ENCODE measurements at regions not wholly inside any gene's neighbourhood (a gene's known extent, or its start where the extent isn't known, plus 50 kb on each side); places are given as distances from the start of the nearest gene placed in this dataset.
"Not testable (repeated sequence)": the region's sequence is repeated elsewhere in the genome, so short reads cannot be mapped to it uniquely, and the experiment has no call there.

DNA sequence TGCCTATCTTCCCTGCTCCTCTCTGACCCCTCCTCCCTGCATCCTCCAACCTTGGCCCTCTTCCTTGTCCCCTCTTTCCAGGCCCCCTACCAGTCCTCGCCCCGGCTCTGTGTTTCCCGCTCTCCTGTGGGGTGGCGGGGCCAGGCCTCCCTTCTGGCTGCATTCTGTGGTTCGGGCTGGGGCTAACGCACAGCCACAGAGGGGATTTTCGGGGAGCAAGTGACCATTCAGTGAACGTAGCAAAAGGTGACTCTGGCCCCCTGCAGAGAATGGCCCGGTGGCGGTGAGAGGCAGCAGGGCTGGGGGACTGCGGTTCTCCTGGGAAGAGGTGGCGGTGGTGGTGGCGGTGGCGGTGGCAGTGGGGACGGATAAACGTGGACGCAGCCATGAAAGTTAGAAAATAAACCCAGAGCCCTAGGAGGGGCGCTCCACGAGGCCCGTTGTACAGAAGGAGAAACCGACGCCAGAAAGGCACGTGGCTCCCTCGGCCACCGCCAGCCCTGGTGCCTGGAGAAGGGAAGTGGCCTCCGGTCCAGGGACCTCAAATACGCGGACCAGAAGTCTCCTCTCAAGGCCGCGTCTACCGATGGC, 269.6 kb downstream of the ADGRD1 start:
- Mint-ChIP-seq H3K27ac (no peak overlapping the region), H3K9me3 (peaks cover 35% of the 10 kb centered on the region), H3K4me3 (no peak overlapping the region), H3K36me3 (ENCODE audit: low read depth) (no peaks in the 10 kb centered on the region), H3K4me1 (ENCODE audit: low read depth) (no peaks in the 10 kb centered on the region), H3K27me3 (ENCODE audit: insufficient read depth) (0 out of 2 replicates have a peak, but pooled peaks cover 1% of the 10 kb centered on the region)
- no peak for DNase-seq
- TF ChIP-seq, protein P1, sequence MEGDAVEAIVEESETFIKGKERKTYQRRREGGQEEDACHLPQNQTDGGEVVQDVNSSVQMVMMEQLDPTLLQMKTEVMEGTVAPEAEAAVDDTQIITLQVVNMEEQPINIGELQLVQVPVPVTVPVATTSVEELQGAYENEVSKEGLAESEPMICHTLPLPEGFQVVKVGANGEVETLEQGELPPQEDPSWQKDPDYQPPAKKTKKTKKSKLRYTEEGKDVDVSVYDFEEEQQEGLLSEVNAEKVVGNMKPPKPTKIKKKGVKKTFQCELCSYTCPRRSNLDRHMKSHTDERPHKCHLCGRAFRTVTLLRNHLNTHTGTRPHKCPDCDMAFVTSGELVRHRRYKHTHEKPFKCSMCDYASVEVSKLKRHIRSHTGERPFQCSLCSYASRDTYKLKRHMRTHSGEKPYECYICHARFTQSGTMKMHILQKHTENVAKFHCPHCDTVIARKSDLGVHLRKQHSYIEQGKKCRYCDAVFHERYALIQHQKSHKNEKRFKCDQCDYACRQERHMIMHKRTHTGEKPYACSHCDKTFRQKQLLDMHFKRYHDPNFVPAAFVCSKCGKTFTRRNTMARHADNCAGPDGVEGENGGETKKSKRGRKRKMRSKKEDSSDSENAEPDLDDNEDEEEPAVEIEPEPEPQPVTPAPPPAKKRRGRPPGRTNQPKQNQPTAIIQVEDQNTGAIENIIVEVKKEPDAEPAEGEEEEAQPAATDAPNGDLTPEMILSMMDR (IDR thresholded peaks at IDR 0.05), result no peak

DNA sequence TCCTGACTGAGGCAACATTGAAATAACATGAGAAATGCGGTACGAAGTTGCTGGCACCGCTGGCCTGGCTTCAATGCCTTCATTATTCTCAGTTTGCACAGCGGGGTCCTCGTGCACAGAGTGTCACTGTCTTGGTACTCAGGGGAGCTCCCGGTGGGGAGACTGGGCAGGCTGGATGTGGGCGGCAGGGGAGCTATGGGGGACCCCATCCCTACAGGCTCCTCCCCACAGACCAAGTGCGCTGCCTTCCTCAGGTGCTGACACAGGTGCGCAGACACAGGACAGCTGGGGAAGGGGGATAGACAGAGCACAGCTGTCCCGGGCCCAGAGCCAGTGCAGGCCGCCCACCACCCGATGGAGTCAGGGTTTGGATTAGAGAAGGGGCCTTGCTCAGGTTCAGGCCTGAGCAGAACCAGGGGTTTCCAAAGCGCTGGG, 270.1 kb downstream of the ADGRD1 start:
- H3K27ac Mint-ChIP-seq, result no peak overlapping the region
- DNase-seq, result no peak
- 0 out of 2 replicates have a peak, but pooled peaks cover 1% of the 10 kb centered on the region for H3K27me3 Mint-ChIP-seq (ENCODE audit: insufficient read depth)
- H3K9me3 Mint-ChIP-seq, result peaks cover 32% of the 10 kb centered on the region
- H3K4me1 Mint-ChIP-seq (ENCODE audit: low read depth), result no peaks in the 10 kb centered on the region
- H3K36me3 Mint-ChIP-seq (ENCODE audit: low read depth), result no peaks in the 10 kb centered on the region; the same call in 1 of the 2 replicates
- TF ChIP-seq, protein P1 (IDR thresholded peaks at IDR 0.05), result no peak
- no peak overlapping the region for H3K4me3 Mint-ChIP-seq

- H3K9me3 Mint-ChIP-seq, result peaks cover 35% of the 10 kb centered on the region
- DNase-seq; H3K36me3 Mint-ChIP-seq (ENCODE audit: low read depth); H3K27ac Mint-ChIP-seq; H3K4me1 Mint-ChIP-seq (ENCODE audit: low read depth); H3K27me3 Mint-ChIP-seq (ENCODE audit: insufficient read depth); H3K4me3 Mint-ChIP-seq: not testable (repeated sequence)
Observed at GRCh38 chr12:131224226-131225065, 270.7 kb downstream of the ADGRD1 start.

DNA sequence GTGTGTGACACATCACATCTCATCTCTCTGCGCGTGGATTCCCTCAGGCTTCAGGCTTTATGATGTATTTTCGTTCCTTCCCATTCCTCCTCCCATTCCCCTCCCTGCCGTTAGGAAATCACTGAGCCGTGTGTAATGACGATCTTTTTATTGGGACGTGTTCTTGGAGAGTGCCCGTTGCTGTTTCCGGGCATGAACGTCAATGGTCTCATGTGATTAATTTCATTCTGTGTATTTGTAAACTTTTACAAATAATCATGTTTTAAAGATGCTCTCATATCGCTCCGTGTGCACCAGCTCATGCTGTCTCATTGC, 271.3 kb downstream of the ADGRD1 start:
- not testable (repeated sequence) for H3K4me1 Mint-ChIP-seq (ENCODE audit: low read depth); H3K4me3 Mint-ChIP-seq; H3K36me3 Mint-ChIP-seq (ENCODE audit: low read depth); DNase-seq; H3K27me3 Mint-ChIP-seq (ENCODE audit: insufficient read depth); H3K27ac Mint-ChIP-seq
- H3K9me3 Mint-ChIP-seq, result peaks cover 34% of the 10 kb centered on the region

- TF ChIP-seq, protein P1 (IDR thresholded peaks at IDR 0.05), result no peak
- Mint-ChIP-seq H3K4me3 (no peak overlapping the region), H3K9me3 (peaks cover 34% of the 10 kb centered on the region), H3K36me3 (ENCODE audit: low read depth) (no peaks in the 10 kb centered on the region; the same call in 1 of the 2 replicates), H3K27ac (no peak overlapping the region), H3K27me3 (ENCODE audit: insufficient read depth) (peaks cover 5% of the 10 kb centered on the region), H3K4me1 (ENCODE audit: low read depth) (no peaks in the 10 kb centered on the region)
- DNase-seq, result no peak
Observed at GRCh38 chr12:131226345-131227265, 272.9 kb downstream of the ADGRD1 start.

DNA sequence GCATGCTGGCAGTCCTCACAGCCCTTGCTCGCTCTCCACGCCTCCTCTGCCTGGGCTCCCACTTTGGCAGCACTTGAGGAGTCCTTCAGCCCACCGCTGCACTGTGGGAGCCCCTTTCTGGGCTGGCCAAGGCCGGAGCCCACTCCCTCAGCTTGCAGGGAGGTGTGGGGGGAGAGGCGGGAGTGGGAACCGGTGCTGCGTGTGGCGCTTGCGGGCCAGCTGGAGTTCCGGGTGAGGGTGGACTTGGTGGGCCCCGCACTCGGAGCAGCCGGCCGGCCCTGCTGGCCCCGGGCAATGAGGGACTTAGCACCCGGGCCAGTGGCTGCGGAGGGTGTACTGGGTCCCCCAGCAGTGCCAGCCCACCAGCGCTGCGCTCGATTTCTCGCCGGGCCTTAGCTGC, 273.9 kb downstream of the ADGRD1 start:
- not testable (repeated sequence) for H3K4me3 Mint-ChIP-seq; H3K27me3 Mint-ChIP-seq (ENCODE audit: insufficient read depth); DNase-seq; H3K36me3 Mint-ChIP-seq (ENCODE audit: low read depth); H3K4me1 Mint-ChIP-seq (ENCODE audit: low read depth); H3K27ac Mint-ChIP-seq
- H3K9me3 Mint-ChIP-seq, result peaks cover 33% of the 10 kb centered on the region

DNA sequence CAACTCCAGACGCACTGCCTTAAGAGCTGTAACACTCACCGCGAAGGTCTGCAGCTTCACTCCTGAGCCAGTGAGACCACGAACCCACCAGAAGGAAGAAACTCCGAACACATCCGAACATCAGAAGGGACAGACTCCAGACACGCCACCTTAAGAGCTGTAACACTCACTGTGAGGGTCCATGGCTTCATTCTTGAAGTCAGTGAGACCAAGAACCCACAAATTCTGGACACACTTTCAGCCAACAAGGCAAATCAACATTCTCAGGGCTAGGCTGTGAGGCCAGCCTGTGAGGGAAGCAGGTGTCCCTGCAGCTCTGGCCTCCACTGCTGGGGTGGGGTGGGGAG, 275.3 kb downstream of the ADGRD1 start:
- H3K27me3 Mint-ChIP-seq (ENCODE audit: insufficient read depth); H3K27ac Mint-ChIP-seq; H3K4me1 Mint-ChIP-seq (ENCODE audit: low read depth); H3K36me3 Mint-ChIP-seq (ENCODE audit: low read depth); H3K4me3 Mint-ChIP-seq; DNase-seq: not testable (repeated sequence)
- peaks cover 31% of the 10 kb centered on the region for H3K9me3 Mint-ChIP-seq
